GM13977 (cell line): ENCODE measurements at regions not wholly inside any gene's neighbourhood (a gene's known extent, or its start where the extent isn't known, plus 50 kb on each side); places are given as distances from the start of the nearest gene placed in this dataset.
A peak's percentile ranks its signal among the peaks of the same experiment; 100 is the strongest.
"Not testable (repeated sequence)": the region's sequence is repeated elsewhere in the genome, so short reads cannot be mapped to it uniquely, and the experiment has no call there.

Source experiments
- DNase-seq: peaks from one replicate; pipeline ENCODE4 v3.0.0; 2012; ENCODE audit warnings: low spot score
- CTCF ChIP-seq: IDR thresholded peaks from 2 replicates; pipeline ENCODE4 v1.5.1; 2012; ENCODE audit warnings: mild to moderate bottlenecking, control low read depth; ENCODE audit not compliant: insufficient read depth; ENCODE audit errors: extremely low read depth, missing control alignments
- in situ Hi-C: fragments of 300-500 bp; cut with MboI; formaldehyde crosslinking; loops from one replicate; pipeline ENCODE4 v1.12.0; 2022; ENCODE audit warnings: low sequenced_read_pairs, low pct_unique_long_range_greater_than_20kb, mixed read lengths, inconsistent platforms; ENCODE audit not compliant: unreplicated experiment

DNA sequence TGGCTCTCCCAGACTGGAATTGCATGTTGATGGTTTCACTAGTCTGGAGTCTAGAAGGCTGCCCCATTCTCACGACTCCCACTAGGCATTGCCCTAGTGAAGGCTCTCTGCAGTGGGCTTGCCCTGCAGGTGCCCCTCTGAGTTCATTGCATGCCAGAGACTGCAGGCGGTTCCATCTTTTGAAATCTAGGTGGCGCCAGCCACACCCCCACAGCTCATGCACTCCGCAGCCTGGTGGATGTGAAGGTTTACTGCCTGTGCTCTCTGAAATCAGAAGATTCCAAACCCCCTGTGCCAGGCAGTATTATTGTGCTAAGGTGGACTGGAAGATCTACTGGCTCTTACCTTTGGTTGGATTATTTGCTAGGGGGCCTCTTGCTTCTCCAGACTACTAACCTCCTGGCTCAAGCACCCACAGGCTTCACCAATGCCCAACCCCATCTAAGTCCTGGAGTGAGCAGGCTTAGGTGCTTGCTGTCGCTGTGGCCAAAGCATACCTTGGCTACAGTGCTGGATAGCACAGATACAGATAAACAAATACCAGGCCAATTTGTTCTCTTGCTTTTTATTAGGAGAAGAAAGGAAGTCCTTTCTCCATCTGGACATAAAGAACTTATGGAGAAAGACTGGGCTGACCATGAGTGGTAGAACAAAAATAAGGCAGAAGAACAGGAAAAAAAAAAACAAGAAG is 83.5 kb upstream of the SIM2 start:
- in situ Hi-C loops, result no loop called here
- TF ChIP-seq CTCF, result peak; percentile 15
- DNase-seq, result no peak

DNA sequence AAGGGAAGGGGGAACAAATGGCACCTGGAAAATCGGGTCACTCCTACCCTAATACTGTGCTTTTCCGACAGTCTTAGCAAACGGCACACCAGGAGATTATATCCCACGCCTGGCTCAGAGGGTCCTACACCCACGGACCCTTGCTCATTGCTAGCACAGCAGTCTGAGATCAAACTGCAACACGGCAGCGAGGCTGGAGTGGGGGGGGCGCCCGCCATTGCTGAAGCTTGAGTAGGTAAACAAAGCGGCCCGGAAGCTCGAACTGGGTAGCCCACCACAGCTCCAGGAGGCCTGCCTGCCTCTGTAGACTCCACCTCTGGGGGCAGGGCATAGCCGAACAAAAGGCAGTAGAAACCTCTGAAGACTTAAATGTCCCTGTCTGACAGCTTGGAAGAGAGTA is 82.1 kb upstream of the SIM2 start:
- in situ Hi-C loops, DNase-seq: not testable (repeated sequence)

- in situ Hi-C loops, DNase-seq: not testable (repeated sequence)
Observed at GRCh38 chr21:36621794-36622193, 77.1 kb upstream of the SIM2 start.

DNA sequence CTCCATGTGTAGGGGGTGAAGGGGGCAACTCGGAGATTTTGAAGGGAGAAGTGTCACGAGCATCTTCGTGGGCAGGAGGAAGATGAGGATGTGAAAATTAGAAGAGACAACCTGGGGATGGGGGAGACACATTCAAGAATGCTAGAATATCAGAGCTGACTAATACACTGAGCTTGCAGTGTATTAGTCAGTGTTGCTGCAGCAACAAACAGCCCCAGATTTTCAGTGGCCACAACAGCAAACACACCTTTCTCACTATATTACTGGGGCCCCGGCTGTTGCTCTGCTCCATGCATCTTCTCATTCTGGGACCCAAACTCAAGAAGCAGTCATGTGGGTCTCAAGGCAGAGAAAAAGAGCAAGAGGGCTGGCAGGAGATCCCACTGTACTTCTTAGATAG is 74.8 kb upstream of the SIM2 start:
- TF ChIP-seq CTCF, result no peak
- no peak for DNase-seq
- in situ Hi-C loops, result no loop called here

GRCh38 chr21:36626791-36627190 is 72.1 kb upstream of the SIM2 start:
- no peak for TF ChIP-seq CTCF
- no peak for DNase-seq
- in situ Hi-C loops, result loop anchor here (25.0 kb wide), 1 partner anchor 311 kb away; no protein-coding TSS in a partner anchor

DNA sequence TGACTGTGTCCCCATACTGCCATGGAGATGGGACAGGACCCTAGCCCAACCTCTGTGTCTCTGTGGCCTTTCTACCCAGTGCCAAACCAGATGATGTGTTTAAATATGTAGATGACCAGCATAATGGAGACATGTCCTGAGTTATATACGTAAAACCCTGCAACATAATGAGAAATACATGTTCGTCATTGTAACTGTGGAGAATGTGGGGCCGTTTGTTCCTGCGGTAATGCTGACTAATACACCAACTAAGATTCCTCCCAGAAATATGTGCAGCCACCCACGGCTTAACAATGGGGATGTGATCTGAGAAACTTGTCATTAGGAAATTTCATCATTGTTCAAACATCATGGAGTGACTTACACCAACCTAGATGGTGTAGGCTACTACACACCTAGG is 71.7 kb upstream of the SIM2 start:
- TF ChIP-seq CTCF, result no peak
- DNase-seq, result no peak
- in situ Hi-C loops, result loop anchor here (25.0 kb wide), 1 partner anchor 310 kb away; no protein-coding TSS in a partner anchor

- TF ChIP-seq CTCF, result no peak
- DNase-seq, result no peak
- in situ Hi-C loops, result loop anchor here (25.0 kb wide), 1 partner anchor 309 kb away; no protein-coding TSS in a partner anchor
Observed at GRCh38 chr21:36628106-36628505, 70.8 kb upstream of the SIM2 start.
